ENCODE measurements at regions not wholly inside any gene's neighbourhood (a gene's known extent, or its start where the extent isn't known, plus 50 kb on each side); places are given as distances from the start of the nearest gene placed in this dataset.

DNA sequence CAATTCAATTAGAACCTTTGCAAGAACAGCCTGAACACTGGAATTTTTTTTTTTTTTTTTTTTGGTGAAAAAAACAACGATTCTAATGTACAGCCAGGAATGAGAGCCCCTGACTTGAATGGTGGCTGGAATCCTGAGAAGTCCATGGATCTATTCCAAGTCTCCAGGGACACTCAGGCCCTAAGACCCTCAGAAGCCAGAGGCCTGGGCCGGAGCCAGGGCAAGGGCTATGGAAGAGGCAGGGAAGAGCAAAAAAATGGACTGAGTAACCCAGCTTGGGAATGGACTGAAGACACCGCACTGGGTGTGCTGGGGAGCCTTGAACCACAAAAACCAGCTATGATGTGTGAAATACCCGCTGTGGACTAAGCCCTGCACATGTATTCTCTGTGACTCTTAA is 60.3 kb upstream of the LHX1 start:
- 87% methylated on average over 4 of the region's 4 CpGs for WGBS
- DNase-seq (ENCODE audit: low read depth in 6 of 9, low spot score in 9 of 9): no peak

DNA sequence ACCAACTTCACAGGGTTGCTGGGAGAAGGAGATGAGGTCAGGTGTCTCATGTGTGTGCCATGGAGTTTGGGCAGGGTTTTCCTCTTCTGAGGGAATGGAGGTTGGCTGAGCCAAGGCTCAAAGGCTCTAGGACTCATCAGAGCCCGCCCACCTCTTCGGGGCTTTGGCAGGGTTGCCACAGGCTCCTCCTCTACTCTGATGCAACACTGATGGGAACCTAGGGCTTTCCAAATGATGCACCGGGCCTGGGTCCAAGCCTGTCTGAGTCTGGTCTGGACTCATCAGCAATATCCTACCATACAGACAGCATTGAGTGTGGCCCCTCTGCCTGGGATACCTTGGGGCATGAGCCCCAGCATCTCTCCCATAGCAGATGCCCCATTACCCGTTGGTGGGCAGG is 59.5 kb upstream of the LHX1 start:
- H3K36me3 ChIP-seq (ENCODE audit: control insufficient read depth in 2 of 2, insufficient read depth in 2 of 2, low read length in 1 of 2): no peaks in the 10 kb centered on the region
- H3K4me3 ChIP-seq (ENCODE audit: low read length in 2 of 2): no peak overlapping the region
- no peaks in the 10 kb centered on the region for H3K9me3 ChIP-seq (ENCODE audit: control insufficient read depth in 2 of 2, insufficient read depth in 1 of 2, low read length in 1 of 2)
- H3K27ac ChIP-seq (ENCODE audit: low read depth in 1 of 2, low read length in 1 of 2): no peak overlapping the region
- no peak for DNase-seq (ENCODE audit: low read depth in 6 of 9, low spot score in 9 of 9)
- no peaks in the 10 kb centered on the region for H3K4me1 ChIP-seq (ENCODE audit: control insufficient read depth in 2 of 2, insufficient read depth in 2 of 2, low read length in 2 of 2)
- WGBS: 85% methylated on average over 4 of the region's 4 CpGs
- peaks cover 0 to 14% of the 10 kb centered on the region in 2 donors for H3K27me3 ChIP-seq (ENCODE audit: control insufficient read depth in 2 of 2, insufficient read depth in 1 of 2, low read length in 1 of 2)

More for the DNA sequence above, 60.3 kb upstream of the LHX1 start:
- Histone ChIP-seq H3K36me3 (ENCODE audit: control insufficient read depth in 2 of 2, insufficient read depth in 2 of 2, low read length in 1 of 2) (no peaks in the 10 kb centered on the region), H3K4me3 (ENCODE audit: low read length in 2 of 2) (no peak overlapping the region), H3K27me3 (ENCODE audit: control insufficient read depth in 2 of 2, insufficient read depth in 1 of 2, low read length in 1 of 2) (peaks cover 0 to 13% of the 10 kb centered on the region in 2 donors), H3K4me1 (ENCODE audit: control insufficient read depth in 2 of 2, insufficient read depth in 2 of 2, low read length in 2 of 2) (no peaks in the 10 kb centered on the region), H3K9me3 (ENCODE audit: control insufficient read depth in 2 of 2, insufficient read depth in 1 of 2, low read length in 1 of 2) (no peaks in the 10 kb centered on the region), H3K27ac (ENCODE audit: low read depth in 1 of 2, low read length in 1 of 2) (no peak overlapping the region)

DNA sequence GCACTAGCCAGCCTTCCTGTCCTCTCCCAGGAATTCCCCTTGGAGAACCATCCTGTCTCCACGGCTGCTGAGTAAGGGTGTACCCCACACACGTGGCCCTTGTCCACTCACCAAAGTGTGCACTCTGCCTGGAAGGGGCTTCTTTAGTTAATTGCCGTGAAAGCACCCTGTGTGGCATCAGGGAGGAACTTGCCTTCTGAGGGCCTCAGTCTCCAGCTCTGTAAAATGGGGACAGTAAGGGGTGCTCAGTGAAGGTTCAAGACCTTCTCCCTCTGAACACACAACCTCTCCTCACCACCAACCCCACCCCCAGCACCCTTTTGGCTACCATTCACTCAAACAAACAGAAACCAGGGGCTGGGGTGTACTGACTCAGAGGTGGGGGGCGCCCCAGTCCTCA is 59.1 kb upstream of the LHX1 start:
- DNase-seq (ENCODE audit: low read depth in 6 of 9, low spot score in 9 of 9): no peak
- Histone ChIP-seq H3K27ac (ENCODE audit: low read depth in 1 of 2, low read length in 1 of 2) (no peak overlapping the region), H3K36me3 (ENCODE audit: control insufficient read depth in 2 of 2, insufficient read depth in 2 of 2, low read length in 1 of 2) (no peaks in the 10 kb centered on the region), H3K4me1 (ENCODE audit: control insufficient read depth in 2 of 2, insufficient read depth in 2 of 2, low read length in 2 of 2) (no peaks in the 10 kb centered on the region), H3K27me3 (ENCODE audit: control insufficient read depth in 2 of 2, insufficient read depth in 1 of 2, low read length in 1 of 2) (peaks cover 0 to 15% of the 10 kb centered on the region in 2 donors), H3K4me3 (ENCODE audit: low read length in 2 of 2) (no peak overlapping the region), H3K9me3 (ENCODE audit: control insufficient read depth in 2 of 2, insufficient read depth in 1 of 2, low read length in 1 of 2) (no peaks in the 10 kb centered on the region)
- WGBS: 97% methylated on average over 4 of the region's 4 CpGs

DNA sequence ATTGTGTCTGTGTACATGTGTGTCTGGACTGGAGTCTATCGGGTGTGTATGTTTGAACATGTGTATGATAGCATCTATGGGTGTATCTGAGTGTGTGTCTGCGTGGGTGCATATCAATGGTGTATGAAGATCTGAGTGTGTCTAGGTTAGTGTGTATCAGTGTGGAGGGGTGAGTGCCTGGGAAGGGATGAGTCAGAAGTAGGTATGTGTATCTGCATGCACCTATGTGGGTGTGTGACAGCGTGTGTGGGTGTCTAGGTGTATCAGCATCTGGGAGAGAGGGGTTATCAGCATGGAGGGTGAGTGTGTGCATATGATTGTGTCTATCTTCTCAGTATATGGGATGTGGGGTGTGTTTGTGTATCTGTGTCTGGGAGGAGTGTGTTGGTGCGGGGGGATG is 58.2 kb upstream of the LHX1 start:
- 93% methylated on average over 4 of the region's 4 CpGs for WGBS
- Histone ChIP-seq H3K36me3 (ENCODE audit: control insufficient read depth in 2 of 2, insufficient read depth in 2 of 2, low read length in 1 of 2) (no peaks in the 10 kb centered on the region), H3K27me3 (ENCODE audit: control insufficient read depth in 2 of 2, insufficient read depth in 1 of 2, low read length in 1 of 2) (peaks cover 0 to 24% of the 10 kb centered on the region in 2 donors)

DNA sequence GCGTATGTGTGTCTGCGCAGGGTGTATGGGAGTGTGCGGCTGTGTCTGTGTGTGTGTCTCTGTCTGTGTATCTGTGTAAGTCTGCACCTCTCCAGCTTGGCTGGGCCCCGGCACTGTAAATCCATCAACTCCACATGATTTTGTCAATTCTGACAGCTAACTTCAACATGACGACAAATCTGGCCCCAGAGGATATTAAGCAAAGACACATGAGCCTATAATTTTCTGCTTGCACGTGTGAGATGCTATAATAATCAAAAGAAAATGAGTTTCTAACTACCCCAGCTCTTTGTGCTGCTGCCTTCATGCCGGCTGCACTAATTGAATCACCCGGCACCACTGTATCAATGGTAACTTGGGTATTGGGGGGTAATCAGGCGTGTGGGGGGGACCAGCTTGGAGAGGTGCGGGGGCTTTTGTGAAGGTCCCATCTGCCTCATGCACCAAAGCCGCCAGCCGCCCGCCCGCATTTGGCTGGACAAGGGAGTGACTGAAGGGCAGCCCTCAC is 57.6 kb upstream of the LHX1 start:
- Histone ChIP-seq H3K4me3 (ENCODE audit: low read length in 2 of 2) (no peak overlapping the region), H3K27ac (ENCODE audit: low read depth in 1 of 2, low read length in 1 of 2) (no peak overlapping the region), H3K36me3 (ENCODE audit: control insufficient read depth in 2 of 2, insufficient read depth in 2 of 2, low read length in 1 of 2) (no peaks in the 10 kb centered on the region), H3K9me3 (ENCODE audit: control insufficient read depth in 2 of 2, insufficient read depth in 1 of 2, low read length in 1 of 2) (no peaks in the 10 kb centered on the region), H3K4me1 (ENCODE audit: control insufficient read depth in 2 of 2, insufficient read depth in 2 of 2, low read length in 2 of 2) (no peaks in the 10 kb centered on the region), H3K27me3 (ENCODE audit: control insufficient read depth in 2 of 2, insufficient read depth in 1 of 2, low read length in 1 of 2) (peaks cover 3 to 30% of the 10 kb centered on the region in 2 donors)
- 94% methylated on average over 14 of the region's 14 CpGs for WGBS
- DNase-seq (ENCODE audit: low read depth in 6 of 9, low spot score in 9 of 9): no peak

More for the DNA sequence above, 58.2 kb upstream of the LHX1 start:
- Histone ChIP-seq H3K4me3 (ENCODE audit: low read length in 2 of 2) (no peak overlapping the region), H3K27ac (ENCODE audit: low read depth in 1 of 2, low read length in 1 of 2) (no peak overlapping the region), H3K9me3 (ENCODE audit: control insufficient read depth in 2 of 2, insufficient read depth in 1 of 2, low read length in 1 of 2) (no peaks in the 10 kb centered on the region), H3K4me1 (ENCODE audit: control insufficient read depth in 2 of 2, insufficient read depth in 2 of 2, low read length in 2 of 2) (no peaks in the 10 kb centered on the region)
- no peak for DNase-seq (ENCODE audit: low read depth in 6 of 9, low spot score in 9 of 9)

DNA sequence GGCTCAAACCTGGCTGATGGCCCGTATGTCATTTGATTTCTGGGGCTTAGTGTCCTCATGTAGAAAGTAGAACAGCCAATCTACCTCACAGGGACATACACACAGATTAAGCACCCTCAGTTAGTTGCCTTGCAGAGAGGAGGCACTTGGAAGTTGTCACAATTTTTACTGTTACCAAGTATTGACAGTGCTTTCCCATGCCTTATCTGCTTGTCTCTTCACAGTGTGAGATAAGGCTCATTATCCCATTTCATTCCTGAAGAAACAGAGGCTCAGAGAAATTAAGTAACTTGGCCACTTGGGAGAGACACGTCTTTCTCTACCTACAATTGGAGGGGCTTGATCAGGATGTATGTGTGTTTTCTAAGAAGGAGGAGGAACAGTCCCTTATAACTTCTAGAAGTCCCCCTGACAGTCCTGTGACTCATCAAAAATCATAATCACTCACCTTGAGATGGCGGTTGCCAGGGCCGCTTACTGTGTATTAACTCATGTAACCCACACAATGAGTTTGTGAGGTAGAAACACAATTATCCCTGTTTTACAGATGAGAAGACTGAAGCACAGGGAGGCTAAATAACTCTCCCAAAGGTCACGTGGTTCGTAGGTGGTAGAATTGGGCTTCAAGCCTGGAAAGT is 56.9 kb upstream of the LHX1 start:
- Histone ChIP-seq H3K9me3 (ENCODE audit: control insufficient read depth in 2 of 2, insufficient read depth in 1 of 2, low read length in 1 of 2) (no peaks in the 10 kb centered on the region), H3K4me1 (ENCODE audit: control insufficient read depth in 2 of 2, insufficient read depth in 2 of 2, low read length in 2 of 2) (no peaks in the 10 kb centered on the region), H3K4me3 (ENCODE audit: low read length in 2 of 2) (no peak overlapping the region), H3K27ac (ENCODE audit: low read depth in 1 of 2, low read length in 1 of 2) (no peak overlapping the region), H3K27me3 (ENCODE audit: control insufficient read depth in 2 of 2, insufficient read depth in 1 of 2, low read length in 1 of 2) (peaks cover 3 to 37% of the 10 kb centered on the region in 2 donors), H3K36me3 (ENCODE audit: control insufficient read depth in 2 of 2, insufficient read depth in 2 of 2, low read length in 1 of 2) (no peaks in the 10 kb centered on the region)
- DNase-seq (ENCODE audit: low read depth in 6 of 9, low spot score in 9 of 9): no peak
- 91% methylated on average over 6 of the region's 6 CpGs for WGBS

DNA sequence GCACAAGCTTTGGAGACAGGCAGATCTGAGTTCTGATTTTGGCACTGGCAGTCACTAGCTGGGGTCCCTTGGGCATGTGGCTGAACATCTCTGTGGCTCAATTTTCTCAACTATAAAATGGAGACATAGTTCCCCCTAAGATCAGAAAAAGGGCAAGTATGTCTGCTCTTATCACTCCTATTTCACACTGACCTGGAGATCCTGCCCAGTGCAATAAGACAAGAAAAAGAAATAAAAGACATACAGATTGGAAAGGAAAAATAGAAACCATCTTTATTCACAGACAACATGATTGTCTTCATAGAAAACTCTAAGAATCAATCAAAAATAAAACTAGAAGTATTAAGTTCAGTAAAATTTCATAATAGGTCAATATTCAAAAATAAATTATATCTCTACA is 56.0 kb upstream of the LHX1 start:
- Histone ChIP-seq H3K27me3 (ENCODE audit: control insufficient read depth in 2 of 2, insufficient read depth in 1 of 2, low read length in 1 of 2) (peaks cover 6 to 46% of the 10 kb centered on the region in 2 donors), H3K4me1 (ENCODE audit: control insufficient read depth in 2 of 2, insufficient read depth in 2 of 2, low read length in 2 of 2) (no peaks in the 10 kb centered on the region)
- no peak for DNase-seq (ENCODE audit: low read depth in 6 of 9, low spot score in 9 of 9)

DNA sequence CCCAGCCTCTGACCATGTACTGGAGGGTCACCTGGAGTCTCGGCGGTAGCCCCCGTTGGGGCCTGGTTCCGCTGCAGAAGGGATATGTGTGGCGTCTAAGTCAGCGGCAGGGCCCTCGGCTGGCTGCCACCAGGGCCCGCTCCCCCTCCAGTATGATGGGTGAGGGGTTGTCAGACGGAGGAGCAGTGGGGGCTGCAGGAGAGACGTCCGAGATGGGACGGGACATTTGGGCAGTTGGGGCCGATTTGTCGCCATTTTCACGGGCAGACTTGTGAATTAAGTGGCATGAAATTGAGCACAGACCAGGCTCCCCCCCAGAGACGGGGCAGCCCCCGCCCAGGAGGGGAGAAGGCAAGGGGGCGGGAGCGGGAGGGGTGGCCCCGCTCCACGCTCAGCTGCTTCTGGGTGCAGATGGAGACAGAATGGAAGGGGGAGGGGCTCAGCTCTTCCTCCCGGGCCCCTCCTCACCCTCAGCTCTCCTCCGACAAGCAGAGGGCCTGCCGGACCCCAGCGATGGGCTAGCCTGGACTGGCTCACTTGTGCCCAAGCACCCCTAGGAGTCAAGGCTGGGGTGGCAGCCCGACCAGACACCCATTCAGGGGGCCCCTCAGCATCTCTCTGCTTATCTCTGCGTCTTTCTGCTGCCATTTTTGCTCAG is 52.7 kb upstream of the LHX1 start:
- DNase-seq (ENCODE audit: low read depth in 6 of 9, low spot score in 9 of 9): no peak
- H3K27me3 ChIP-seq (ENCODE audit: control insufficient read depth in 2 of 2, insufficient read depth in 1 of 2, low read length in 1 of 2): peaks cover 6 to 59% of the 10 kb centered on the region in 2 donors
- no peaks in the 10 kb centered on the region for H3K36me3 ChIP-seq (ENCODE audit: control insufficient read depth in 2 of 2, insufficient read depth in 2 of 2, low read length in 1 of 2)
- 16% methylated on average over 27 of the region's 27 CpGs for WGBS
- H3K9me3 ChIP-seq (ENCODE audit: control insufficient read depth in 2 of 2, insufficient read depth in 1 of 2, low read length in 1 of 2): no peaks in the 10 kb centered on the region
- H3K27ac ChIP-seq (ENCODE audit: low read depth in 1 of 2, low read length in 1 of 2): no peak overlapping the region
- H3K4me3 ChIP-seq (ENCODE audit: low read length in 2 of 2): no peak overlapping the region
- H3K4me1 ChIP-seq (ENCODE audit: control insufficient read depth in 2 of 2, insufficient read depth in 2 of 2, low read length in 2 of 2): peaks cover 0 to 4% of the 10 kb centered on the region in 2 donors

More for the DNA sequence above, 56.0 kb upstream of the LHX1 start:
- Histone ChIP-seq H3K36me3 (ENCODE audit: control insufficient read depth in 2 of 2, insufficient read depth in 2 of 2, low read length in 1 of 2) (no peaks in the 10 kb centered on the region), H3K4me3 (ENCODE audit: low read length in 2 of 2) (no peak overlapping the region), H3K9me3 (ENCODE audit: control insufficient read depth in 2 of 2, insufficient read depth in 1 of 2, low read length in 1 of 2) (no peaks in the 10 kb centered on the region), H3K27ac (ENCODE audit: low read depth in 1 of 2, low read length in 1 of 2) (no peak overlapping the region)

DNA sequence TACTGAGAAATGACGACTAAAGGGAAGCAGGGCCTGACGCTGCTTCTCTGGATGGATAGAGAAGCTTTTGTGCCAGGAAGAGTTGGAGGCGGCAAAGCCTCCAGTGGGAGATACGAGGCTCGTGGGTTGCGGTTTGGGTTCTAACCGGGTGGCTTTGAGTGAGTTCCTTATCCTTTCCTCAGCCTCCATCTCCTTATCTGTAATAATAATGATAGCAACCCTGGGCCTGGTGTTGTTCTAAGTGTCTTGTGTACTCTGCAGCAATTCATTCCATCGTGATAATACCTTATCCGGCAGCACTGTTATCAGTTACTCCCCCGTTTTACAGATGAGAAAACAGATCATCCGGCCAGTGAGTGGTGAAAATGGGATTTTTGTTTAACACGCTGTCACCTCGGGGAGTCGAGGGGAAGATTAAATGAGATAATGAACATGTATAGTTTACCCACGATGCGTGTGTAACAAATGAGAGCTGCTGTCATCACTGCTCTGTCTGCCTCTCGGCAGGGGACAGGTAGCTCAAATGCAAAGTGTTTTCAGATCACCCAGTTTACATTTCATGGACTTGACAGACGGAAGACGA is 52.0 kb upstream of the LHX1 start:
- Histone ChIP-seq H3K9me3 (ENCODE audit: control insufficient read depth in 2 of 2, insufficient read depth in 1 of 2, low read length in 1 of 2) (no peaks in the 10 kb centered on the region), H3K36me3 (ENCODE audit: control insufficient read depth in 2 of 2, insufficient read depth in 2 of 2, low read length in 1 of 2) (no peaks in the 10 kb centered on the region), H3K27ac (ENCODE audit: low read depth in 1 of 2, low read length in 1 of 2) (no peak overlapping the region), H3K4me3 (ENCODE audit: low read length in 2 of 2) (no peak overlapping the region), H3K27me3 (ENCODE audit: control insufficient read depth in 2 of 2, insufficient read depth in 1 of 2, low read length in 1 of 2) (peaks cover 8 to 62% of the 10 kb centered on the region in 2 donors), H3K4me1 (ENCODE audit: control insufficient read depth in 2 of 2, insufficient read depth in 2 of 2, low read length in 2 of 2) (peaks cover 0 to 4% of the 10 kb centered on the region in 2 donors)
- 68% methylated on average over 19 of the region's 19 CpGs for WGBS
- DNase-seq (ENCODE audit: low read depth in 6 of 9, low spot score in 9 of 9): no peak

Data from thymus (tissue), 11 donors.